A549 (cell line): ENCODE measurements at regions not wholly inside any gene's neighbourhood (a gene's known extent, or its start where the extent isn't known, plus 50 kb on each side); places are given as distances from the start of the nearest gene placed in this dataset.

Experiments
- ATAC-seq, 2 experiments: fragments of 200-7000 bp in 1 of 2; fragments of >200 bp in 1 of 2; cut with Nextera tagmentation in 1 of 2; cut with Tn5 transposase in 1 of 2; 3 replicates each; pipeline versions ENCODE4 v1.8.0 to v1.9.1; 2018 to 2020; ENCODE audit warnings: mild to moderate bottlenecking in 1 of 2, moderate library complexity in 1 of 2
- CTCF ChIA-PET: fragments of 300-600 bp; sonication (Branson Sonifier 250); formaldehyde crosslinking; extraction: SDS; loops from one replicate; lab custom pipeline; 2021; ENCODE audit warnings: antibody characterized with exemption, inconsistent platforms; lab: Yijun Ruan, JAX
- POLR2A ChIA-PET: fragments of 350-600 bp; formaldehyde crosslinking; extraction: SDS; loops from one replicate; lab custom pipeline; 2021; ENCODE audit warnings: antibody characterized with exemption, inconsistent platforms; lab: Yijun Ruan, JAX
- DNase-seq, 2 experiments: peaks; one replicate each; pipeline versions ENCODE4 v3.0.0 to v3.0.0-alpha.2; 2011 to 2016; ENCODE audit warnings: low read depth in 1 of 2, low spot score in 1 of 2
- FAIRE-seq: peaks from 2 replicates; lab custom pipeline; 2011; peaks lifted over from hg19 to GRCh38; lab: Jason Lieb, UNC
- H3K27ac ChIP-seq, 2 experiments: fragments of >200 bp; sonication (Bioruptor Twin); formaldehyde crosslinking; 3 replicates each; pipeline ENCODE4 v1.5.1; 2016 to 2017
- H3K4me1 ChIP-seq: fragments of >200 bp; sonication (Bioruptor Twin); formaldehyde crosslinking; 3 replicates; pipeline ENCODE4 v1.6.1; 2016
- H3K4me2 ChIP-seq: fragments of >200 bp; sonication (Bioruptor Twin); formaldehyde crosslinking; 3 replicates; pipeline ENCODE4 v1.6.1; 2016
- H3K4me3 ChIP-seq: fragments of >200 bp; sonication (Bioruptor Twin); formaldehyde crosslinking; 3 replicates; pipeline ENCODE4 v1.5.1; 2016
- H3K9me3 ChIP-seq: fragments of >200 bp; sonication (Bioruptor Twin); formaldehyde crosslinking; 3 replicates; pipeline ENCODE4 v1.6.1; 2016
- CBX8 ChIP-seq: fragments of 200-600 bp; sonication (generic); IDR thresholded peaks from 2 replicates; pipeline ENCODE4 v1.6.1; 2016
- CHD4 ChIP-seq: fragments of 200-600 bp; sonication (generic); IDR thresholded peaks from 2 replicates; pipeline ENCODE4 v1.6.1; 2016; ENCODE audit warnings: antibody characterized with exemption, mild to moderate bottlenecking, borderline replicate concordance
- HOXB5 ChIP-seq: fragments of 250-450 bp; sonication (Bioruptor Pico); IDR thresholded peaks from 2 replicates; pipeline ENCODE4 v1.5.0; 2020; ENCODE audit warnings: mild to moderate bottlenecking, moderate library complexity
- JUNB ChIP-seq: fragments of >200 bp; sonication (Bioruptor Twin); formaldehyde crosslinking; IDR thresholded peaks from 2 replicates; pipeline ENCODE4 v1.6.1; 2016
- MAFK ChIP-seq: fragments of 450-650 bp; IDR thresholded peaks from 2 replicates; pipeline ENCODE4 v1.6.1; 2014; ENCODE audit not compliant: partially characterized antibody
- MAZ ChIP-seq: fragments of 150-350 bp; IDR thresholded peaks from 2 replicates; pipeline ENCODE4 v1.6.1; 2014; ENCODE audit warnings: antibody characterized with exemption, low read depth, low read length, borderline replicate concordance
- PHF8 ChIP-seq: fragments of 200-600 bp; sonication (generic); IDR thresholded peaks from 2 replicates; pipeline ENCODE4 v1.6.1; 2016; ENCODE audit warnings: low read depth, mild to moderate bottlenecking, antibody characterized with exemption, moderate library complexity, borderline replicate concordance
- POLR2A ChIP-seq: IDR thresholded peaks from 2 replicates; pipeline ENCODE4 v1.6.1; 2012; ENCODE audit warnings: mild to moderate bottlenecking, low read length
- RAD21 ChIP-seq, 2 experiments: fragments of >200 bp in 1 of 2; sonication (Bioruptor Twin) in 1 of 2; formaldehyde crosslinking in 1 of 2; IDR thresholded peaks in 1 of 2; conservative IDR thresholded peaks in 1 of 2; 2 replicates in 1 of 2; 3 replicates in 1 of 2; pipeline ENCODE4 v1.6.1; 2012 to 2018; ENCODE audit warnings: inconsistent platforms in 1 of 2
- TFCP2L1 ChIP-seq: fragments of 250-450 bp; sonication (Bioruptor Pico); IDR thresholded peaks from 2 replicates; pipeline ENCODE4 v1.5.0; 2021; ENCODE audit warnings: mild to moderate bottlenecking
- ZFP36 ChIP-seq: fragments of 450-650 bp; IDR thresholded peaks from 2 replicates; pipeline ENCODE4 v1.6.1; 2014; ENCODE audit warnings: borderline replicate concordance; ENCODE audit not compliant: partially characterized antibody
- ZSCAN20 ChIP-seq: fragments of 250-450 bp; sonication (Bioruptor Pico); IDR thresholded peaks from 2 replicates; pipeline ENCODE4 v1.8.0; 2022; ENCODE audit warnings: mild to moderate bottlenecking, moderate library complexity
- WGBS: methylation state at CpG from one replicate; pipeline ENCODE4 v1.1.6; 2017; ENCODE audit errors: missing lambda C conversion rate; 5-methylcytosine and 5-hydroxymethylcytosine counted together
- TF ChIP-seq, protein P1 (sequence below): fragments of >200 bp; sonication (Bioruptor Twin); formaldehyde crosslinking; IDR thresholded peaks from 2 replicates; pipeline ENCODE4 v1.6.1; 2016
- TF ChIP-seq, protein P2 (sequence below): IDR thresholded peaks from 2 replicates; pipeline ENCODE4 v1.6.1; 2012
- TF ChIP-seq, protein P3 (sequence below): fragments of 450-650 bp; IDR thresholded peaks from 2 replicates; pipeline ENCODE4 v1.6.1; 2014; ENCODE audit warnings: antibody characterized with exemption
- TF ChIP-seq, protein P4 (sequence below): fragments of >200 bp; sonication (Bioruptor Twin); formaldehyde crosslinking; IDR thresholded peaks from 3 replicates; pipeline ENCODE4 v1.5.1; 2016

DNA sequence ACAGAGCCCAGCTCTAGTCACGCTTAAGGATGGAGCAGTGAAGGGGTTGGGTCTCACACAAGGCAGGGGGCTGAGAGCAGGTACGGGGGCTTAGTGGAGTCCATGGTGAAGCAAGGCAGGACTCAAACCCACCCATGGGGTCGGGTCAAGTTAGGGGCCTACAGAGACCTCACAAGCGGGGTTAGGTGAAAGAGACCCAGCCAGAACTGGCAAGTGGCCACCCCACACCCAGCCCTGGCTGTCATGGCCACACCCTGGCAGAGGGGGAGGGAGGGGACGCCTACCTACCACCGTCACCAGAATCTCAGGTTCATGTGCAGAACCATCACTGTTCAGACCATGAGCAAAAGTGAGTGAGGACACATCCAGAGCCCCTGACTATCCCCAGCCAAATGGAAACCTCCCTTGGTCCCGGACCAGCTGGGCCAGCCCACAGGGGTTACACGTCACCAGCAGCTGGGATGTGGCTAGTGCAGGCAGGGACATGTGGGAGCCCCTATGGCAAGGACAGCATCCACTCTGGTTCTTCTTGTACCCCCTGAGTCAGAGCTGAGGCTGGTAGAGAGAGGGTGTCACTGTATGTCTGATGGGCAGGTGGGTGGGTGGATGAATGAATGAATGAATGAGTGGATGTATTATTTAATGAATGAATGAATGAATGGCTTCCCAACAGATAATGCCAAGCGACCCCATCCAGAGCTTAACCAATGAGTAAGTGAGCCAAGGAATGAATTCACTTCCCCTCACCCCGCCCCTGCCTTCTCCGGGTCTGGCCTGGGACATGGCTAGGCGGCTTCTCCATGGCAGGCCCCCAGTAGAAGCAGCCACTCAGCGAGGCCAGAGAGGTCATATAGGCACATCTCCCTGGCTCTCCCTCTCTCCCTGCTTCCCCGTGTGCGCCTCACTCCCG, 681.6 kb downstream of the TBC1D22A start (continued):
- no peak for TF ChIP-seq ZSCAN20
- TF ChIP-seq RAD21 (conservative IDR thresholded peaks at IDR 0.05 in 1 of 2, IDR thresholded peaks at IDR 0.05 in 1 of 2): no peak
- TF ChIP-seq CBX8: no peak
- TF ChIP-seq, protein P1, sequence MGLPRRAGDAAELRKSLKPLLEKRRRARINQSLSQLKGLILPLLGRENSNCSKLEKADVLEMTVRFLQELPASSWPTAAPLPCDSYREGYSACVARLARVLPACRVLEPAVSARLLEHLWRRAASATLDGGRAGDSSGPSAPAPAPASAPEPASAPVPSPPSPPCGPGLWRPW: no peak
- no peak for TF ChIP-seq JUNB

DNA sequence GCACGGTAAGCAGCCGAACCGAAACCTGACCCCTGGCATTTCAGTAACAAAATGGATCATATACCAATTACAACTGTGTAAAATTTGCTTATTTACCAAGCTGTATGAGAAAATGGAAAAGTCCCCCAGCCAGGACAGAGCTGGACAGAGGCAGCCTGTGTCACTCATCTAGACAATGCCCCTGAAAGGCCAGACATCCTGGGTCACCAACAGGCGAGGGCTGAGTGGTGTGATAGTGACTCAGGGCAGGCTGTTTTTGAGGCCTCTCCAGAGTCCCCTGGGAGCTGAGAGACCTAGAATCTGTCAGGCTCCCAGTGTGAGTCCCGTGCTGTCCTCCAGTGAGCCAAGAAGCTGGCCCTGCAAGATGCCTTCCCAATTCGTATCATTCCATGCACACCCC, 680.4 kb downstream of the TBC1D22A start:
- Histone ChIP-seq H3K4me2 (no peak overlapping the region), H3K4me1 (no peaks in the 10 kb centered on the region), H3K4me3 (no peak overlapping the region), H3K27ac (no peak overlapping the region), H3K9me3 (peaks cover 2% of the 10 kb centered on the region; the same call in 1 of the 3 replicates)
- CTCF ChIA-PET: interaction anchor here (0.6 kb wide), 1 partner anchor 17 kb away, joined by 5 read pairs; no protein-coding TSS in a partner anchor
- FAIRE-seq (no peak), ATAC-seq (no peak), DNase-seq (no peak)
- TF ChIP-seq ZFP36 (no peak), CHD4 (no peak), JUNB (no peak)
- TF ChIP-seq, protein P1: no peak
- POLR2A ChIA-PET: no interaction called here
- 31% methylated on average over 6 of the region's 6 CpGs for WGBS

DNA sequence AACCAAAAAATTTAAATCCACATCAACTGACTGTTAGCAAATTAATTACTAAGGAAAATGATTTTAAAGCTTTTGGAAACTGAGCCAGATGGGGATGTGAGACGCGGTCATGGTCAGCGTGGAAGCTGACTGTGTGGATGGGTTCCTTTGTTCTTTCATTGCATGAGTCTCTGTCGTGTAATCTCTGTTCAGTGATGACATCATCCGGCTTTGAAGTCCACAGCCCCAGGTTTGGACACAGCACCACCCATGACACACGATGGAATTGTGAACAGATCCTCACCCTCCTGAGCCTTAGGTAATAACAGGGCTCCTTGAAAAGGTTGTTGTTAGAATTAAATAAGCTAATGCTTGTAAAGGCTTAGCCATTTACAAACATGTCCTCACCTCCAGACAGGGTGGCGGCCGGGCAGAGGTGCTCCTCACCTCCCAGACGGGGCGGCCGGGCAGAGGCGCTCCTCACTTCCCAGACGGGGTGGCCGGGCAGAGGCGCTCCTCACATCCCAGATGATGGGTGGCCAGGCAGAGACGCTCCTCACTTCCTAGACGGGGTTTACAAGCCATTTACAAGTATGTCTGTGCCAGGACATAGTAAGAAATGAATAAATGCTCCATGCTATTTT, 677.3 kb downstream of the TBC1D22A start:
- no peak for ATAC-seq
- no peak for DNase-seq
- FAIRE-seq: no peak
- CTCF ChIA-PET: no interaction called here
- Histone ChIP-seq H3K4me3 (no peak overlapping the region), H3K4me2 (no peak overlapping the region), H3K27ac (no peak overlapping the region), H3K9me3 (peaks cover 9% of the 10 kb centered on the region; the same call in 2 of the 3 replicates), H3K4me1 (no peaks in the 10 kb centered on the region)
- POLR2A ChIA-PET: no interaction called here
- 44% methylated on average over 15 of the region's 17 CpGs for WGBS
- TF ChIP-seq JUNB (no peak), POLR2A (no peak), MAZ (no peak), PHF8 (no peak), TFCP2L1 (CRISPR knock-in tag) (no peak), CHD4 (no peak), MAFK (no peak), HOXB5 (CRISPR knock-in tag) (no peak)
- TF ChIP-seq, protein P2, sequence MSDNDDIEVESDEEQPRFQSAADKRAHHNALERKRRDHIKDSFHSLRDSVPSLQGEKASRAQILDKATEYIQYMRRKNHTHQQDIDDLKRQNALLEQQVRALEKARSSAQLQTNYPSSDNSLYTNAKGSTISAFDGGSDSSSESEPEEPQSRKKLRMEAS: no peak
- TF ChIP-seq, protein P3, sequence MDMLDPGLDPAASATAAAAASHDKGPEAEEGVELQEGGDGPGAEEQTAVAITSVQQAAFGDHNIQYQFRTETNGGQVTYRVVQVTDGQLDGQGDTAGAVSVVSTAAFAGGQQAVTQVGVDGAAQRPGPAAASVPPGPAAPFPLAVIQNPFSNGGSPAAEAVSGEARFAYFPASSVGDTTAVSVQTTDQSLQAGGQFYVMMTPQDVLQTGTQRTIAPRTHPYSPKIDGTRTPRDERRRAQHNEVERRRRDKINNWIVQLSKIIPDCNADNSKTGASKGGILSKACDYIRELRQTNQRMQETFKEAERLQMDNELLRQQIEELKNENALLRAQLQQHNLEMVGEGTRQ: no peak
- TF ChIP-seq, protein P4, sequence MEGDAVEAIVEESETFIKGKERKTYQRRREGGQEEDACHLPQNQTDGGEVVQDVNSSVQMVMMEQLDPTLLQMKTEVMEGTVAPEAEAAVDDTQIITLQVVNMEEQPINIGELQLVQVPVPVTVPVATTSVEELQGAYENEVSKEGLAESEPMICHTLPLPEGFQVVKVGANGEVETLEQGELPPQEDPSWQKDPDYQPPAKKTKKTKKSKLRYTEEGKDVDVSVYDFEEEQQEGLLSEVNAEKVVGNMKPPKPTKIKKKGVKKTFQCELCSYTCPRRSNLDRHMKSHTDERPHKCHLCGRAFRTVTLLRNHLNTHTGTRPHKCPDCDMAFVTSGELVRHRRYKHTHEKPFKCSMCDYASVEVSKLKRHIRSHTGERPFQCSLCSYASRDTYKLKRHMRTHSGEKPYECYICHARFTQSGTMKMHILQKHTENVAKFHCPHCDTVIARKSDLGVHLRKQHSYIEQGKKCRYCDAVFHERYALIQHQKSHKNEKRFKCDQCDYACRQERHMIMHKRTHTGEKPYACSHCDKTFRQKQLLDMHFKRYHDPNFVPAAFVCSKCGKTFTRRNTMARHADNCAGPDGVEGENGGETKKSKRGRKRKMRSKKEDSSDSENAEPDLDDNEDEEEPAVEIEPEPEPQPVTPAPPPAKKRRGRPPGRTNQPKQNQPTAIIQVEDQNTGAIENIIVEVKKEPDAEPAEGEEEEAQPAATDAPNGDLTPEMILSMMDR: no peak
- TF ChIP-seq, all 56 proteins: peak for 0
